Adrenal gland (tissue), 9 donors: ENCODE measurements at regions not wholly inside any gene's neighbourhood (a gene's known extent, or its start where the extent isn't known, plus 50 kb on each side); places are given as distances from the start of the nearest gene placed in this dataset.

ENCODE experiments used
- DNase-seq, 7 donors: peaks; one replicate each; pipeline ENCODE4 v3.0.0-alpha.2; 2019 to 2020
- H3K27ac ChIP-seq, 5 donors: fragments of 200-600 bp; sonication (generic) in 4 of 5; 1 replicate in 3 of 5; 2 replicates in 2 of 5; pipeline versions ENCODE4 v1.5.1 to v1.8.0; 2016 to 2020; ENCODE audit warnings: mild to moderate bottlenecking in 1 of 5
- H3K27me3 ChIP-seq: fragments of 200-600 bp; 2 replicates; pipeline ENCODE4 v1.8.0; 2021
- H3K36me3 ChIP-seq, 2 donors: fragments of 200-600 bp; replicated peaks in 1 of 2; 1 replicate in 1 of 2; 2 replicates in 1 of 2; pipeline versions ENCODE4 v1.5.1 to v1.8.0; 2018 to 2022
- H3K4me1 ChIP-seq, 2 donors: fragments of 200-600 bp; replicated peaks in 1 of 2; 1 replicate in 1 of 2; 2 replicates in 1 of 2; pipeline versions ENCODE4 v1.5.1 to v1.8.0; 2018 to 2021
- H3K4me3 ChIP-seq, 4 donors: fragments of 200-600 bp; sonication (generic) in 3 of 4; one replicate each; pipeline ENCODE4 v1.5.1; 2016 to 2018
- H3K9me3 ChIP-seq, 3 donors: fragments of 200-600 bp; sonication (generic) in 1 of 3; replicated peaks in 1 of 3; 1 replicate in 2 of 3; 2 replicates in 1 of 3; pipeline versions ENCODE4 v1.5.1 to v1.8.0; 2016 to 2021
- POLR2A ChIP-seq, 2 donors: fragments of 450-650 bp; IDR thresholded peaks; one replicate each; pipeline ENCODE4 v1.6.1; 2017; ENCODE audit warnings: antibody characterized with exemption in 2 of 2, mild to moderate bottlenecking in 2 of 2, moderate library complexity in 1 of 2
- WGBS, 4 donors: extraction: QIAGEN DNeasy Blood & Tissue Kit in 2 of 4; methylation state at CpG; one replicate each; pipeline versions ENCODE4 v1.1.5 to v1.1.7; 2013 to 2017; 5-methylcytosine and 5-hydroxymethylcytosine counted together
- intact Hi-C, 2 donors: fragments of 100-400 bp; cut with DNase I; formaldehyde crosslinking; loops; one replicate each; pipeline versions ENCODE4 v1.14.1 to v1.15.0; 2022 to 2023
- TF ChIP-seq, protein P1 (sequence below), 6 experiments: fragments of 450-650 bp in 4 of 6; fragments of 200-600 bp in 2 of 6; sonication (generic) in 1 of 6; IDR thresholded peaks; 1 replicate in 5 of 6; 2 replicates in 1 of 6; pipeline versions ENCODE4 v1.5.1 to v1.8.0; 2016 to 2021; ENCODE audit warnings: antibody characterized with exemption in 6 of 6, mild to moderate bottlenecking in 2 of 6, moderate library complexity in 1 of 6
- donor health status: healthy with polysubstance abuse.
- donor health status: Bipolar disorder and iron deficiency.
- donor health status: DM: yes; HTN: yes; CAD: no.
- donor health status: DM: no; HTN: no; CAD: no.
- donor health status: DM: no; HTN: no; CAD: no.

DNA sequence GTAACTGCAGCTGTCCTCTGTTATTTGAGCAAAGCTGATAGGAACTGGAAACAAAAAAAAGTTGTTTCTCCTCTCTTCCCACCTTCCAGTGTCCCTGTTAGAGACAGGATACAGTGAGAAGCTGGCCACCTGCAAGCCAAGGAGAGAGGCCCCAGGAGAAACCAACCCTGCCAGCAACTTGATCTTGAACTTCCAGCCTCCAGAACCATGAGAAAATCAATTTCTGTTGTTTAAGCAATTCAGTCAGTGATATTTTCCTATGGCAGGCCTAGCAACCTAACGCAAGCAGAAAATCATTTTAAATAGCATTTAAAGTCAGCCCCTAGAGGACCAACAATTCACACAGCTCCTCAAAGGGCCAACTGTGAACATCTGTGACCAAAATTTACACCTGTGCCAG lies 291.3 kb downstream of the OXSM start:
- no peak overlapping the region for H3K4me3 ChIP-seq
- H3K9me3 ChIP-seq = no peaks in the 10 kb centered on the region
- WGBS, 4 donors = 79 to 100% (median 92%) methylated on average over 1 of the region's 1 CpG
- no peaks in the 10 kb centered on the region for H3K4me1 ChIP-seq
- intact Hi-C loops = no loop called here
- TF ChIP-seq, protein P1, sequence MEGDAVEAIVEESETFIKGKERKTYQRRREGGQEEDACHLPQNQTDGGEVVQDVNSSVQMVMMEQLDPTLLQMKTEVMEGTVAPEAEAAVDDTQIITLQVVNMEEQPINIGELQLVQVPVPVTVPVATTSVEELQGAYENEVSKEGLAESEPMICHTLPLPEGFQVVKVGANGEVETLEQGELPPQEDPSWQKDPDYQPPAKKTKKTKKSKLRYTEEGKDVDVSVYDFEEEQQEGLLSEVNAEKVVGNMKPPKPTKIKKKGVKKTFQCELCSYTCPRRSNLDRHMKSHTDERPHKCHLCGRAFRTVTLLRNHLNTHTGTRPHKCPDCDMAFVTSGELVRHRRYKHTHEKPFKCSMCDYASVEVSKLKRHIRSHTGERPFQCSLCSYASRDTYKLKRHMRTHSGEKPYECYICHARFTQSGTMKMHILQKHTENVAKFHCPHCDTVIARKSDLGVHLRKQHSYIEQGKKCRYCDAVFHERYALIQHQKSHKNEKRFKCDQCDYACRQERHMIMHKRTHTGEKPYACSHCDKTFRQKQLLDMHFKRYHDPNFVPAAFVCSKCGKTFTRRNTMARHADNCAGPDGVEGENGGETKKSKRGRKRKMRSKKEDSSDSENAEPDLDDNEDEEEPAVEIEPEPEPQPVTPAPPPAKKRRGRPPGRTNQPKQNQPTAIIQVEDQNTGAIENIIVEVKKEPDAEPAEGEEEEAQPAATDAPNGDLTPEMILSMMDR (IDR thresholded peaks at IDR 0.05) = no peak
- TF ChIP-seq POLR2A (IDR thresholded peaks at IDR 0.05) = no peak
- no peak for DNase-seq
- no peaks in the 10 kb centered on the region for H3K27me3 ChIP-seq
- no peak overlapping the region for H3K27ac ChIP-seq
- no peaks in the 10 kb centered on the region for H3K36me3 ChIP-seq

DNA sequence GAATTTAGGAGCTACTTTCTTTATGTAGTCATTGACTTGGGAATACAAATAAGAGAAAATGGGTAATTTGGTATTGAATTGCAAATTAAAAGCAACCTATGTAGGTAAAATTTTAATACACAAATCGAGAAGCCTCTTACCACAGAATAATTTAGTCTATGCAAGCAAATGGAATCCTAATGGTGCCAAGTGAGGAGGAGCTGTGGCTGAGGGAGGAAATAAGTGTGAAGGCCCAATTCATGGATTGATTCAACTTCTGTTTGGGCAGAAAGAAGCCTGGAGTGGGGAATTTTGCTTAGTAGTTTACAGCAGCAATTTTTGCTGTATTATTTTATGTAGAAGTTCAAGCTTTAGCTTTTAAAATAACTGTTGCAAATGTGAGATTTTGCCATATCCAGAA lies 291.9 kb downstream of the OXSM start:
- no peak for TF ChIP-seq POLR2A (IDR thresholded peaks at IDR 0.05)
- TF ChIP-seq, protein P1 (IDR thresholded peaks at IDR 0.05) = no peak

DNA sequence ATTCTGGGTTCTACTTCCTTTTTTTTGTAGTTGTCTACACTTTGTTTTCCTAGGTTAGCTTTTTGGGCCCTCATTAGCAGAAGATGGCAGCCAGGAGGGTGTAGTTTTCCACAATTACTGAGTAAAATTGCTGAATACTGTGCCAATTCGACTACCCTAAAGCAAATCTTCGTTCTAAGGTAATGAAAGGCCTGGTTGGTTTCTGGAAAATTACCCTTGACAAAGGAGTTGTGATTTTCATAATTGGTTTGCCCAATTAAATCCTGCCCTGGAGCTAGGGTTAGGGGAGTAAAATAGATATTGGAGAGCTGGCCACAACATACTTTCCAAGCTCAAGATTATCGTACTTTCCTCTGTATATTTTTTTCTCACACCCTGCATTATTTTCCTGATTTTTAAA lies 293.0 kb downstream of the OXSM start:
- 74 to 85% (median 80%) methylated on average over 3 of the region's 3 CpGs for WGBS, 4 donors
- Histone ChIP-seq H3K36me3 (no peaks in the 10 kb centered on the region), H3K9me3 (peaks cover 0 to 6% (median 0%) of the 10 kb centered on the region in 3 donors), H3K4me1 (no peaks in the 10 kb centered on the region), H3K27me3 (no peaks in the 10 kb centered on the region), H3K4me3 (no peak overlapping the region), H3K27ac (no peak overlapping the region)
- TF ChIP-seq, protein P1 (IDR thresholded peaks at IDR 0.05) = no peak
- no peak for TF ChIP-seq POLR2A (IDR thresholded peaks at IDR 0.05)
- intact Hi-C loops = no loop called here
- DNase-seq = no peak

More for the DNA sequence above, 291.9 kb downstream of the OXSM start:
- DNase-seq = no peak
- WGBS, 4 donors = 45 to 72% (median 59%) methylated on average over 1 of the region's 1 CpG
- H3K27me3 ChIP-seq = no peaks in the 10 kb centered on the region
- H3K4me1 ChIP-seq = no peaks in the 10 kb centered on the region
- no peaks in the 10 kb centered on the region for H3K9me3 ChIP-seq
- intact Hi-C loops = no loop called here
- H3K27ac ChIP-seq = no peak overlapping the region
- H3K36me3 ChIP-seq = no peaks in the 10 kb centered on the region
- no peak overlapping the region for H3K4me3 ChIP-seq

DNA sequence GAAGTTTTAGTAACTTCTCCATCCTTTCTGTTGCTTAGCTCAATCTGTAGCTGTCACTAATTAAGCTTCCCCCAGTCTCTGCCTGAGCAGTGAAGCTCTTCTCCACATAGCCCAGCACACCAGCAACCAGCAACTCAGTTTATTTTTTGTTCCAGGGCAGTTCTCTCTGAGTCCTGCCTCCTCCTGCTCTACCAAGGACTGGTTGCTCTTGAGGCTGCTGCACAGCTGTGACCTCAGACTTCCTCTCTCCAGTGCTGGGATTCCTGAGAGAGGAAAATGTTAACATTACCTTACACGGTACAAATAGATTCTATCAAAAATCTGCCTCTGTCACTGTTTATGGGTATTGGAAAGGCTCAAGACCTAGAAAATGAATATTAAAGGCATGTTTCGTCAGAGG lies 294.7 kb downstream of the OXSM start:
- Histone ChIP-seq H3K9me3 (peaks cover 0 to 6% (median 0%) of the 10 kb centered on the region in 3 donors), H3K4me1 (no peaks in the 10 kb centered on the region), H3K27ac (no peak overlapping the region), H3K27me3 (no peaks in the 10 kb centered on the region), H3K4me3 (no peak overlapping the region), H3K36me3 (no peaks in the 10 kb centered on the region)
- TF ChIP-seq, protein P1 (IDR thresholded peaks at IDR 0.05) = no peak
- TF ChIP-seq POLR2A (IDR thresholded peaks at IDR 0.05) = no peak
- intact Hi-C loops = no loop called here
- 36 to 40% (median 37%) methylated on average over 2 of the region's 2 CpGs for WGBS, 4 donors
- no peak for DNase-seq
